RWPE2 (cell line): ENCODE measurements at regions not wholly inside any gene's neighbourhood (a gene's known extent, or its start where the extent isn't known, plus 50 kb on each side); places are given as distances from the start of the nearest gene placed in this dataset.

Source experiments
- ATAC-seq: fragments of 200-7000 bp; cut with Tn5 transposase; 3 replicates; pipeline ENCODE4 v1.9.1; 2021; ENCODE audit warnings: low read depth
- DNase-seq: peaks from one replicate; pipeline ENCODE4 v3.0.0-alpha.2; 2020; ENCODE audit warnings: low spot score
- H3K27ac ChIP-seq: fragments of 450-650 bp; 2 replicates; pipeline ENCODE4 v1.5.1; 2017; ENCODE audit warnings: mild to moderate bottlenecking; ENCODE audit not compliant: poor library complexity, severe bottlenecking
- H3K27me3 ChIP-seq: fragments of 250-450 bp; sonication (Bioruptor Pico); 2 replicates; pipeline ENCODE4 v1.5.1; 2021; ENCODE audit warnings: mild to moderate bottlenecking, moderate library complexity; ENCODE audit not compliant: insufficient read depth, poor library complexity, severe bottlenecking
- H3K36me3 ChIP-seq: fragments of 250-450 bp; sonication (Bioruptor Pico); 2 replicates; pipeline ENCODE4 v1.5.1; 2020; ENCODE audit warnings: low read depth, mild to moderate bottlenecking, moderate library complexity
- H3K4me1 ChIP-seq: fragments of 250-450 bp; sonication (Bioruptor Pico); 2 replicates; pipeline ENCODE4 v1.5.1; 2021; ENCODE audit warnings: mild to moderate bottlenecking, moderate library complexity; ENCODE audit not compliant: insufficient read depth, poor library complexity, severe bottlenecking
- H3K4me3 ChIP-seq: fragments of 250-450 bp; sonication (Bioruptor Pico); 2 replicates; pipeline ENCODE4 v1.5.1; 2021; ENCODE audit warnings: mild to moderate bottlenecking, moderate library complexity; ENCODE audit not compliant: severe bottlenecking
- H3K9me3 ChIP-seq: fragments of 250-450 bp; sonication (Bioruptor Pico); 2 replicates; pipeline ENCODE4 v1.5.1; 2021; ENCODE audit warnings: mild to moderate bottlenecking, moderate library complexity; ENCODE audit not compliant: severe bottlenecking
- TF ChIP-seq, protein P1 (sequence below): fragments of 450-650 bp; IDR thresholded peaks from one replicate; pipeline ENCODE4 v1.5.1; 2017; ENCODE audit warnings: mild to moderate bottlenecking, moderate library complexity; ENCODE audit not compliant: poor library complexity, severe bottlenecking

DNA sequence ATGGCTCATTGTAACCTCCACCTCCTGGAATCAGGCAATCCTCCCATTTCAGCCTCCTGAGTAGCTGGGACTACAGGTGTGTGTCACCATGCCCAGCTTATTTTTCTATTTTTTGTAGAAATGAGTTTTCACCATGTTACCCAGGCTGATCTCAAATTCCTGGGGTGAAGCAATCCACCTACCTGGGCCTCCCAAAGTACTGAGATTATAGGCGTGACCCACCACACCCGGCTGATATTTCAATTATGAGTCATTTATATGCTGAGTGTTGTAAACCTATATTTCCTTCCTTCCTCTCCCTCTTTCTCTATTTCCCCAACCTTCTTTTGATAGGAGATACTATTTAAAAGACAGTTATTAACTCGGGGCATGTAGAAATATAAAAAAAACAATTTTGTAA, 469.6 kb upstream of the ID2 start:
- Histone ChIP-seq H3K27ac (no peak overlapping the region), H3K27me3 (no peaks in the 10 kb centered on the region), H3K4me3 (no peak overlapping the region), H3K9me3 (peaks cover 4% of the 10 kb centered on the region), H3K4me1 (no peaks in the 10 kb centered on the region), H3K36me3 (no peaks in the 10 kb centered on the region)
- TF ChIP-seq, protein P1, sequence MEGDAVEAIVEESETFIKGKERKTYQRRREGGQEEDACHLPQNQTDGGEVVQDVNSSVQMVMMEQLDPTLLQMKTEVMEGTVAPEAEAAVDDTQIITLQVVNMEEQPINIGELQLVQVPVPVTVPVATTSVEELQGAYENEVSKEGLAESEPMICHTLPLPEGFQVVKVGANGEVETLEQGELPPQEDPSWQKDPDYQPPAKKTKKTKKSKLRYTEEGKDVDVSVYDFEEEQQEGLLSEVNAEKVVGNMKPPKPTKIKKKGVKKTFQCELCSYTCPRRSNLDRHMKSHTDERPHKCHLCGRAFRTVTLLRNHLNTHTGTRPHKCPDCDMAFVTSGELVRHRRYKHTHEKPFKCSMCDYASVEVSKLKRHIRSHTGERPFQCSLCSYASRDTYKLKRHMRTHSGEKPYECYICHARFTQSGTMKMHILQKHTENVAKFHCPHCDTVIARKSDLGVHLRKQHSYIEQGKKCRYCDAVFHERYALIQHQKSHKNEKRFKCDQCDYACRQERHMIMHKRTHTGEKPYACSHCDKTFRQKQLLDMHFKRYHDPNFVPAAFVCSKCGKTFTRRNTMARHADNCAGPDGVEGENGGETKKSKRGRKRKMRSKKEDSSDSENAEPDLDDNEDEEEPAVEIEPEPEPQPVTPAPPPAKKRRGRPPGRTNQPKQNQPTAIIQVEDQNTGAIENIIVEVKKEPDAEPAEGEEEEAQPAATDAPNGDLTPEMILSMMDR = no peak
- no peak for DNase-seq
- peak; percentile 38; the same call in 1 of the 3 replicates for ATAC-seq

DNA sequence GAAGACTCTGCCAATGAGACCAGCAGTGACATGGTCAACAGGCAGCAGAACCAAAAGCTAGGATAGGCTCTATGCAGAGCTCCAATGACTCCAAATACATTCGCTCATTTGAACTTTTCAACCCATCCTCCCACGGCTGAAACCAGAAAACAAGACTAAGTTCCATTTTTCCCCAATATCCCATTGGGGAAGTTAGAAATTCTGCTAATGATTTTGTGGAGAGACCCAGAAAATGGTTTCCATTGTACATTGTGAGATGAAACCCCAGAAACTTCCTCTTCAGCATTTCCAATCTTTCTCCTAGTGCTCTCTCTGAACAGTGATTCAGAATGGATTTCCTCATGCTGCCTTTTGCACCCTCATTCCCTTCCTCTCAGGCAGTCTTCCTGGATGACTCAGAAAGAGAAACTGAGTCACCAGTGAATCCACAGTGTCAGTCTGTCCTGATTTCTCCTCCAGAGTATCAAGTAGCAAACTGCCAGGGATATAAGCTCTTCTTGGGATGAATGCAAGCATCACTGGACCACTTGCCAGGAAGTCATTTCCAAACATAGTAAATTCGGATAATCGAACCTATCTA, 467.7 kb upstream of the ID2 start:
- ATAC-seq = no peak
- TF ChIP-seq, protein P1 = no peak
- Histone ChIP-seq H3K27me3 (no peaks in the 10 kb centered on the region), H3K9me3 (no peaks in the 10 kb centered on the region), H3K36me3 (no peaks in the 10 kb centered on the region), H3K4me1 (no peaks in the 10 kb centered on the region), H3K27ac (no peak overlapping the region), H3K4me3 (no peak overlapping the region)
- DNase-seq = no peak

DNA sequence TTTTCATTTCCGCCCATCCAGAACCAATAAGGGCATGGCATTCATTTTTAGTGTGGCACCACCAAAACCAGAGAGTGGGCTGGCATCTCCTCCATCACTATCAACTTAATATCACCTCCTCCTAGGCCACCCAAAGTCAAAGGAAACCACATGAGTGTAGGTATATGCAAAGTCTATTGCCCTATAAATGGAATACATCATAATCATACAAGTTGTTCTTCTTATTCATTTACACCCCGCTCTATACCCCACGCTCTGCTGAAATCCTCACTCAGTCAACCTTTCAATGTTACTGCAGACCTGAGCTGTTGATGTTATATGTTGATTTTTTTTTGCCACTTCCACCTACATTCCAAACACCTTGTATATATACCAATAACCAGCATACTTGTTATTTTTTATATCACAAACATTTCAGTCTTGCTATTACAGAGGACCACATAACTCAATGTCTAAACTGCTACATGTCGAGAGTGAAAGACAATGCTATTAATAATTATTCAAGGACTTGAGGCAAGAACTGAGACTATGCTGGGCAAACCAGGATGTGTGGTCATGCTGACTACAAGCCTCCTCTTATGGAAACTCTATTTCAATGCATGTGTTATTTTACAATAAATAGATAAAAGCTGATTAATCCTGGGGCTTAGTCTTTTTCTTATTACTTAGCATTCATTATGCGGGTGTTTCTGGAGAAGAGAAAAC, 466.5 kb upstream of the ID2 start:
- Histone ChIP-seq H3K36me3 (no peaks in the 10 kb centered on the region), H3K27me3 (no peaks in the 10 kb centered on the region), H3K27ac (no peak overlapping the region), H3K4me3 (no peak overlapping the region), H3K4me1 (no peaks in the 10 kb centered on the region), H3K9me3 (no peaks in the 10 kb centered on the region)
- TF ChIP-seq, protein P1 = no peak
- DNase-seq (no peak), ATAC-seq (no peak)

- no peaks in the 10 kb centered on the region for H3K9me3 ChIP-seq
- H3K36me3 ChIP-seq = no peaks in the 10 kb centered on the region
- no peak overlapping the region for H3K4me3 ChIP-seq
- no peaks in the 10 kb centered on the region for H3K27me3 ChIP-seq
- TF ChIP-seq, protein P1 = no peak
- H3K4me1 ChIP-seq = no peaks in the 10 kb centered on the region
- no peak for DNase-seq
- no peak overlapping the region for H3K27ac ChIP-seq
- ATAC-seq = no peak
These were observed 465.9 kb upstream of the ID2 start for GRCh38 chr2:8215982-8216381.

DNA sequence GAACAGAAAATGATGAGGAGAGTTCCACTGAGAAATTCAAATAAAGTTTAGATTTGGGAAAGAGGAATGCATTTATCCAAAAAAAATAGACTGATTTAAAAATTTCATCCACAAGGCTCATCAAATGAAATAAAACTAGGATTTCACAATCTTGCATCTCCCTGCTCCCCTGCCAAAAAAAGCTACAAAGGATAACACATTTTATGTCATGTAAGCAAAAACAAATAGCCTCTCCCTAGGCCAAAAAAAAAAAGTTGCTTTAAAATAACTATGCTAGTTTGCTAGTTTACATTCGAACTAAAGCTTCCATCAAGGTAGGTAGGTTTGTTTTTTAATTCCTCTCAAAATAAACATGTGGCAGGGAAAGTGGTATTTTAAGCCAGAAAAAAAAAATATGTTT, 465.5 kb upstream of the ID2 start:
- TF ChIP-seq, protein P1 = no peak
- DNase-seq (no peak), ATAC-seq (no peak)
- H3K4me3 ChIP-seq = no peak overlapping the region
- H3K9me3 ChIP-seq = no peaks in the 10 kb centered on the region
- H3K36me3 ChIP-seq = no peaks in the 10 kb centered on the region
- no peak overlapping the region for H3K27ac ChIP-seq
- H3K4me1 ChIP-seq = no peaks in the 10 kb centered on the region
- no peaks in the 10 kb centered on the region for H3K27me3 ChIP-seq
